ENCODE measurements at regions not wholly inside any gene's neighbourhood (a gene's known extent, or its start where the extent isn't known, plus 50 kb on each side); places are given as distances from the start of the nearest gene placed in this dataset.

GRCh38 chr13:60727140-60727539 lies 330.1 kb downstream of the TDRD3 start:
- Histone ChIP-seq H3K4me1 (ENCODE audit: control insufficient read depth, insufficient read depth, low read length) (no peaks in the 10 kb centered on the region), H3K9me3 (ENCODE audit: control insufficient read depth, insufficient read depth, low read length) (peaks cover 6% of the 10 kb centered on the region), H3K36me3 (ENCODE audit: control insufficient read depth, insufficient read depth, low read length) (no peaks in the 10 kb centered on the region), H3K27ac (ENCODE audit: low read length) (no peak overlapping the region), H3K4me3 (ENCODE audit: low read length) (no peak overlapping the region), H3K27me3 (ENCODE audit: control insufficient read depth, insufficient read depth, low read length) (no peaks in the 10 kb centered on the region)
- Mint-ChIP-seq H3K27ac (no peak overlapping the region), H3K4me3 (no peak overlapping the region), H3K4me1 (no peaks in the 10 kb centered on the region), H3K9me3 (peaks cover 7 to 10% of the 10 kb centered on the region in 2 donors), H3K36me3 (no peaks in the 10 kb centered on the region), H3K27me3 (ENCODE audit: low read depth in 2 of 2) (no peaks in the 10 kb centered on the region)
- ATAC-seq: peak in 1 of 3 donors; percentile 17
- 92% methylated on average over 2 of the region's 2 CpGs for WGBS (ENCODE audit: insufficient coverage)
- DNase-seq: no peak
- TF ChIP-seq CTCF (IDR thresholded peaks at IDR 0.05): no peak
- intact Hi-C loops (cut with micrococcal nuclease): no loop called here

GRCh38 chr13:60721063-60721462 lies 324.0 kb downstream of the TDRD3 start:
- no peaks in the 10 kb centered on the region for H3K4me1 Mint-ChIP-seq
- no peak for TF ChIP-seq CTCF (IDR thresholded peaks at IDR 0.05)
- Histone ChIP-seq H3K36me3 (ENCODE audit: control insufficient read depth, insufficient read depth, low read length) (no peaks in the 10 kb centered on the region), H3K9me3 (ENCODE audit: control insufficient read depth, insufficient read depth, low read length) (peaks cover 10% of the 10 kb centered on the region), H3K4me1 (ENCODE audit: control insufficient read depth, insufficient read depth, low read length) (no peaks in the 10 kb centered on the region), H3K27ac (ENCODE audit: low read length) (no peak overlapping the region), H3K27me3 (ENCODE audit: control insufficient read depth, insufficient read depth, low read length) (no peaks in the 10 kb centered on the region), H3K4me3 (ENCODE audit: low read length) (no peak overlapping the region)
- WGBS (ENCODE audit: insufficient coverage): 100% methylated on average over 1 of the region's 3 CpGs
- peaks cover 9 to 15% of the 10 kb centered on the region in 2 donors for H3K9me3 Mint-ChIP-seq
- intact Hi-C loops (cut with micrococcal nuclease): no loop called here
- no peak overlapping the region for H3K27ac Mint-ChIP-seq
- no peaks in the 10 kb centered on the region for H3K36me3 Mint-ChIP-seq
- H3K27me3 Mint-ChIP-seq (ENCODE audit: low read depth in 2 of 2): no peaks in the 10 kb centered on the region
- ATAC-seq (no peak), DNase-seq (no peak)
- H3K4me3 Mint-ChIP-seq: no peak overlapping the region

DNA sequence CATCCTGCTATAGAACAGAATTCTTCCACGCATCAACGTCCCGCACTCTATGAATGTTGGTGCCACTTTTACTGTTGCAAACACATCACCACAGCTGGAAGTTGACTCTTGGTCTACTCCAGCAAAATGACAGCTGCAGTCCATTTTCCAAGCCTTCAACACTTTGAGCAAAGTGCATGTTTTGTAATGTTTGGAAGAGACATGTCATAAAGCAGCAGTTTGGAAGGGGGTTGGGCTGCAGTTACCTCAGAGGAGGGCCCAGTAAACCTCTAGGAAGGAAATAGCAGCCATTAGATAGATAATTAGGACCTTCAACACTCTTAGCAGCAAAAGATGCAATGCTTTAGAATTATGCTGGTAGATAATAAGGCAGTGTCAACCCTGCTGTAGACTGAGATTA lies 323.6 kb downstream of the TDRD3 start:
- TF ChIP-seq CTCF (IDR thresholded peaks at IDR 0.05): no peak
- Mint-ChIP-seq H3K27me3 (ENCODE audit: low read depth in 2 of 2) (no peaks in the 10 kb centered on the region), H3K4me1 (no peaks in the 10 kb centered on the region), H3K9me3 (peaks cover 9 to 15% of the 10 kb centered on the region in 2 donors), H3K27ac (no peak overlapping the region), H3K4me3 (no peak overlapping the region), H3K36me3 (no peaks in the 10 kb centered on the region)
- Histone ChIP-seq H3K27ac (ENCODE audit: low read length) (no peak overlapping the region), H3K9me3 (ENCODE audit: control insufficient read depth, insufficient read depth, low read length) (peaks cover 10% of the 10 kb centered on the region), H3K4me3 (ENCODE audit: low read length) (no peak overlapping the region), H3K36me3 (ENCODE audit: control insufficient read depth, insufficient read depth, low read length) (no peaks in the 10 kb centered on the region), H3K27me3 (ENCODE audit: control insufficient read depth, insufficient read depth, low read length) (no peaks in the 10 kb centered on the region), H3K4me1 (ENCODE audit: control insufficient read depth, insufficient read depth, low read length) (no peaks in the 10 kb centered on the region)
- WGBS (ENCODE audit: insufficient coverage): 84% methylated on average over 3 of the region's 3 CpGs
- ATAC-seq (no peak), DNase-seq (no peak)
- intact Hi-C loops (cut with micrococcal nuclease): no loop called here

DNA sequence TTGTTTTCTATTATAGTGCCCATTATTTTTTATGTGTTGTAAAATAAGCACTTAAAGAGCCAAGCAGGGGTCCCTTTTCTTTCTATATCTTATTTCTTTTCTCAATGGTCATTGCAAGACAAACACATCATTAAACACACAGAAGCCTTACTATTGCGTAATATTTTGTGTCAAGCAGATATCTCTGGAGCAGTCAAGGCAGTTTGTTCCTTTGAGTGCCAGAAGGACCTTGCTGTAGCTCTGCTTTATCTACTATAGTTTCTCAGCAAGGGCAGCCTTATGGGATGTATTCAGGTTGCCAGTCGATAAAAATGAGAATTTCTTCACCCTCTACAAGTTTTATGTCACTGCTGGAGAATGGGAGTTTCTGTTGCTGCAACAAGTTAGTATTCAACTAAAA lies 319.3 kb downstream of the TDRD3 start:
- intact Hi-C loops (cut with micrococcal nuclease): no loop called here
- no peaks in the 10 kb centered on the region for H3K4me1 Mint-ChIP-seq
- H3K27me3 Mint-ChIP-seq (ENCODE audit: low read depth in 2 of 2): no peaks in the 10 kb centered on the region
- ATAC-seq (no peak), DNase-seq (no peak)
- Histone ChIP-seq H3K9me3 (ENCODE audit: control insufficient read depth, insufficient read depth, low read length) (peaks cover 4% of the 10 kb centered on the region), H3K4me1 (ENCODE audit: control insufficient read depth, insufficient read depth, low read length) (no peaks in the 10 kb centered on the region), H3K27ac (ENCODE audit: low read length) (no peak overlapping the region), H3K27me3 (ENCODE audit: control insufficient read depth, insufficient read depth, low read length) (no peaks in the 10 kb centered on the region), H3K36me3 (ENCODE audit: control insufficient read depth, insufficient read depth, low read length) (no peaks in the 10 kb centered on the region), H3K4me3 (ENCODE audit: low read length) (no peak overlapping the region)
- H3K36me3 Mint-ChIP-seq: no peaks in the 10 kb centered on the region
- no peak for TF ChIP-seq CTCF (IDR thresholded peaks at IDR 0.05)
- peaks cover 0 to 11% of the 10 kb centered on the region in 2 donors for H3K9me3 Mint-ChIP-seq
- WGBS (ENCODE audit: insufficient coverage): 60% methylated on average over 1 of the region's 2 CpGs
- H3K27ac Mint-ChIP-seq: no peak overlapping the region
- no peak overlapping the region for H3K4me3 Mint-ChIP-seq

Data from natural killer cell (primary cell).